A204.1 (cell line): ENCODE measurements at regions not wholly inside any gene's neighbourhood (a gene's known extent, or its start where the extent isn't known, plus 50 kb on each side); places are given as distances from the start of the nearest gene placed in this dataset.
"Not testable (repeated sequence)": the region's sequence is repeated elsewhere in the genome, so short reads cannot be mapped to it uniquely, and the experiment has no call there.

ENCODE experiments used
- FAIRE-seq: peaks from 2 replicates; lab custom pipeline; 2012; peaks lifted over from hg19 to GRCh38; lab: Jason Lieb, UNC

- FAIRE-seq, result no peak
Measured at GRCh38 chr1:8167936-8168335, 141.8 kb upstream of the ERRFI1 start.

DNA sequence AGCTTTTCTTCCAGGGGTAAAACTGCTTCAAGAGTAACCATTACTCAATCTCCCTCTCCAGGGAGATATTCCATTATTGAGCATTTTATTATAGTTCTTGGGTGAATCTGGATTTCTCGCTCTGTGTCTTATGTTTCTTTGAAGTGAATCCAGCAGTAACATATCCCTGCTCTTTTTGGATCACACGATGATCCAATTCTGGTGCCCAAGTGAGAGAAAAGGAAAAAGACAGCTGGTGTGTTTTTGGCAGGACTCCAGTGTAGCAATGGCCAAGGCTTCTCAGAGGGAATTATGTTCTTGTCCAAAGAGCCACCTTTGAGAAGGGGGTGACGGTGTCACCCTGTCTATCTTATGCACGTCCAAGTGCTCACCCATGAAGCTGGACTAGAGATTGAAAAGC lies 140.3 kb upstream of the ERRFI1 start:
- FAIRE-seq, result no peak

DNA sequence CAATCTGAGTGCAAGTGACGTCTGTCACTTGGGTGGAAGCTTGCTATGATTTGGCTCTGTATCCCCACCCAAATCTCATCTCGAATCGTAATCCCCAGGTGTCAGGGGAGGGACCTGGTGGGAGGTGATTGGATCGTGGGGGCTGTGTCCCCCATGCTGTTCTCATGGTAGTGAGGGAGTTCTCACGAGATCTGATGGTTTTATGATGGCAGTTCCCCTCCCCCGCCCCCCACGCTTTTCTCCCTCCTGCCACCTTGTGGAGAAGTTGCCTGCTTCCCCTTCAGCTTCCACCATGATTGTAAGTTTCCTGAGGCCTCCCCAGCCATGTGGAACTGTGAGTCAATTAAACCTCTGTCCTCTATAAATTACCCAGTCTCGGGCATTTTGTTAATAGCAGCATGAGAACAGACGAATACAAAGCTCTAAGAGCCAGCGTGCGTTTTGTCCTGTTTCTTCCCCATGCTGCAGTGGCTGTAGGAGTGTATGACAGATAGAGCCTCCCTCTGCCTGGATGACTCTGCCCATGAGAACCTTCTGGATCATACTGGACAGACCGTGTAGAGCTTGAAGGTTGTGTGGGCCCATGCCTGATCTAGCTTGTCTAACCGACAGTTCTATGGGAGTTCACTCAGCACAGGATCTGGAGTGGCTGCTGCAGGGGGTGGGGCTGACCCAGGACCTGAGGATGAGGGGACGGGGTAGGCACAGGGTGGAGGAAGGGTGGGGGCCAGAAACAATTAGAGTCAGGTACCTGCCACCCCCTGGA lies 139.7 kb upstream of the ERRFI1 start:
- FAIRE-seq, result no peak

- FAIRE-seq, result no peak
Measured at GRCh38 chr1:8164670-8165069, 138.6 kb upstream of the ERRFI1 start.

DNA sequence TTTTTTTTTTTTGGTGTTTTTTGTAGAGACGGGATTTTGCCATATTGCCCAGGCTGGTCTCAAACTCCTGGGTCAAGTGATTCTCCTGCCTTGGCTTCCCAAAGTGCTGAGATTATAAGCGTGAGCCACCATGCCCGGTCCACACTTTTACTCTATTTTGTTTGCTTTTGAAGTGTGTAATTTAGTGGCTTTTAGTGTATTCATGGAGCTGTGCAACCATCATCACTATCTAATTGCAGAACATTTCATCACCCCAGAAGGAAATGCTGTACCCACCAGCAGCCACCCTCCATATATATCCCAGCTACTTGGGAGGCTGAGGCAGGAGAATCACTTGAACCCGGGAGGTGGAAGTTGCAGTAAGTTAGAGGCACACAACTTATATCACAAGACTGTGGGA lies 136.9 kb upstream of the ERRFI1 start:
- FAIRE-seq, result no peak

DNA sequence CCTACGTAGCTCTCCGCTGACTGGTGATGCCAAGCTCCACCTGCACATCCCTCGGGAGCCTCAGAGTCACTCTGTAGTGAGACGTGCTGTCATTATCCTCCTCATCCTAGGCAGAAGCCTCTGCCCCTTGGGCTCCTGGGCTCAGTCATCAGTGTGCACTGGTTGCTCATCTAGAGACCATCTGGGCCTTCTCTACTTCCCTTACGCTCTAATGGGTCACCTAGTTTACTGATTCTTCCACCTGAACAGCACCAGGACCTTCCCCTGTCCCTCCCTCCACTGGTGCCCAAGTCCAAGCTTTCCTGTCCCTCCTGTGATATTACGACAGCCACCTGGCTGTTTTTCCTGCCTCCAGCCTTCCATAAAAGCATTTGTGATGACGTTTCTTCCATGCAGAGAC lies 136.1 kb upstream of the ERRFI1 start:
- no peak for FAIRE-seq

DNA sequence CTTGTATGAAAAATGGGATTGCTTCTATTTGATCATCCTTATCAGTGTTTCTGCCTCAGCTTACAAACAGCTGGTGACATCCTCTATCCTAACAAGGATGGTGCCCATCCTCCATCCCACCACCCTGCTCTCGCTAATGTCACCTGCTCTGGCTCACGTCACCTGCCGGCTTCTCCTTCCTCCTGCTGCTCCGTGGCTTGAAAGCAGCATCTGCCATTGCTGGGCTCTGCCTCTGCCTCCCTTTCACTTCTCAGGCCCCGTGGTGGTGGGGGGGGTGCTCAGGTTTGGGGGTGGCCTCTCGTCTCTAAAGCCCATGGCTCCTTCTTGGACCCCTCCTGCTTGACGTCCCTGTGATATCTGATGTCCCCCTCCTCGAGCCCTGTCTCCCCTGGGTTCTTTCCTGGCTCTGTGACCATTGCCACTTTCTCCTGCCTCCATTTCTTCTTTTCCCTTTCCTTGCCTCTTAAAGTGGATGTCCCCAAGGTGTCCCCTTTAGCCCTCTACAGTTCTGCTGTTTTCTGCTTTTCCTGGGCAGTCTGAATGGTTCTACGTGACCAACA lies 135.5 kb upstream of the ERRFI1 start:
- no peak for FAIRE-seq

- no peak for FAIRE-seq
Measured at GRCh38 chr1:8159470-8160024, 133.4 kb upstream of the ERRFI1 start.

DNA sequence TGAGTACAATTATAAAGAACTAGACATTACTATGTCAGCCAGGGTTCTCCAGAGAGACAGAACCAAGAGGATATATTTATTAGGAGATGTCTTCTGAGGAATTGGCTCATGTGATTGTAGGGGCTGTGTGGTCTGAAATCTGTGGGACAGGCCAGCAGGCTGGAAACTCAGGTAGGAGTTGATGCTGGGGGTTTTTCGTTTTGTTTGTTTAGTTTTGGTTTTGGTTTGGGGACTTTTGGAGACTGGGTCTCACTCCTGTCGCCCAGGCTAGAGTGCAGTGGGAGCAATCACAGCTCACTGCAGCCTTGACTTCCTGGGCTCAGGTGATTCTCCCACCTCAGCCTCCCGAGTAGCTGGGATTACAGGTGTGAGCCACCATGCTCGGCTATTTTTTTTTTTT lies 132.9 kb upstream of the ERRFI1 start:
- no peak for FAIRE-seq

DNA sequence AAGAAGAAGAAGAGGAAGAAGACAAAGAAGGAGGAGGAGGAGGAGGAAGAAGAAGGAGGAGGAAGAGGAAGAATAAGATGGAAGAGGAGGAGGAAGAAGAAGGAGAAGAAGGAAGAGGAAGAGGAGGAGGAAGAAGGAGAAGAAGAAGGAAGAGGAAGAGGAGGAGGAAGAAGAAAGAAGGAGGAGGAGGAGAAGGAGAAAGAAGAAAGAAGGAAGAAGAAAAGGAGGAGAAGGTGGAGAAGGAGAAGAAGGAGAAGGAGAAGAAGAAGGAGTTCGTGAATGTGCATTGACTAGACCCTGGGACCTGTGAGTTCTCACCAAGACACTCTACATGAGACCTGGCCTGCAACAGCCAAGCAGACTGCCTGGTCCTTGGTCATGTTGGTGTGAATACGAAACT lies 131.7 kb upstream of the ERRFI1 start:
- FAIRE-seq, result no peak

DNA sequence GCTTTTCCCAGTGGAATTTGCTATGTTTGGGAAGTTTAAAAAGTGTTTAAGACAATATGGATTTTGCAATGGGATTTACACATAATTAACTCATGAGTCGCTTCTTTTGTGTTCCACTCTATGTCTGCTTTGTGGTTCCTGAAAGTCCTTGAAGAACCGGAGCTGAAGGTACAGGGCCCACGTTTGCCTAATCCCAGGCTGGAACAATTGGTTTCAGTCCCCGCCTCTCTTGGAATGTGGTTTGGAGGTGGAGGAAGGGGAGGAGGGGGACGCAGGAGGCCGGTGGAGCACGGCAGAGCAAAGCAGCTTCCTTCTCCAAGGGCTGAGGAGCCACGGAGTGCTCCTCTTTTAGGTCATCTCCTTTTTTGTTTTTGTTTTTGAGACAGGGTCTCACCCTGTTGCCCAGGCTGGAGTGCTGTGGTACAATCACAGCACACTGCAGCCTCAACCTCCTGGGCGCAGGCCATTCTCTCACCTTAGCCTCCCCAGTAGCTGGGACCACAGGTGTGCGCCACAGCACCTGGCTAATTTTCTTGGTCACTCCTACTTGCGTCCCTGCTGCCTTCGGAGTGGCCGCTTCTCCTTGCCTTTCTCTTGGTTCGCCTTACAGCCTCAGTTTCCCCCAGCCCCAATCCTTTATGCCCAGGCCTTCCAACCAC lies 129.5 kb upstream of the ERRFI1 start:
- no peak for FAIRE-seq

DNA sequence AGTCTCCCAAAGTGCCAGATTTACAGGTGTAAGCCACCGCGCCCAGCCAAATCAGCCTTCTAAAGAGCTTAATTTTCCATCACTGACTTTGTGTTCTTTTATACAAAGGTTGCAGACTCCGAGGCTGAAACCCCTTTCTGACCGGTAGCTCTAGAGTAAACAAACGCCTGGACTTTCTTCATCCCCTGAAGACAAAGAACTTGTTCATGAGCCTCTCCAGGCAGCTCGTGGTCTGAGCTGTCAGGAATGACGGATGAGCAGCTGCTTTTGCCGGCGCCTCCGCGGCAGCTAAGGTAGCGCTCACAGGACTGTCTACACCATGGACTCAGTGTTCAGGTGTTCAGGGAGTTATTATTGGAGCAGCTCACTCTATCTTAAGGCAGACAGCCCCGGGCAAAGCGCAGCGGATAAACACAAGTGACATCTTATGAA lies 128.5 kb upstream of the ERRFI1 start:
- FAIRE-seq, result no peak

GRCh38 chr1:8153961-8154360 lies 127.9 kb upstream of the ERRFI1 start:
- no peak for FAIRE-seq

DNA sequence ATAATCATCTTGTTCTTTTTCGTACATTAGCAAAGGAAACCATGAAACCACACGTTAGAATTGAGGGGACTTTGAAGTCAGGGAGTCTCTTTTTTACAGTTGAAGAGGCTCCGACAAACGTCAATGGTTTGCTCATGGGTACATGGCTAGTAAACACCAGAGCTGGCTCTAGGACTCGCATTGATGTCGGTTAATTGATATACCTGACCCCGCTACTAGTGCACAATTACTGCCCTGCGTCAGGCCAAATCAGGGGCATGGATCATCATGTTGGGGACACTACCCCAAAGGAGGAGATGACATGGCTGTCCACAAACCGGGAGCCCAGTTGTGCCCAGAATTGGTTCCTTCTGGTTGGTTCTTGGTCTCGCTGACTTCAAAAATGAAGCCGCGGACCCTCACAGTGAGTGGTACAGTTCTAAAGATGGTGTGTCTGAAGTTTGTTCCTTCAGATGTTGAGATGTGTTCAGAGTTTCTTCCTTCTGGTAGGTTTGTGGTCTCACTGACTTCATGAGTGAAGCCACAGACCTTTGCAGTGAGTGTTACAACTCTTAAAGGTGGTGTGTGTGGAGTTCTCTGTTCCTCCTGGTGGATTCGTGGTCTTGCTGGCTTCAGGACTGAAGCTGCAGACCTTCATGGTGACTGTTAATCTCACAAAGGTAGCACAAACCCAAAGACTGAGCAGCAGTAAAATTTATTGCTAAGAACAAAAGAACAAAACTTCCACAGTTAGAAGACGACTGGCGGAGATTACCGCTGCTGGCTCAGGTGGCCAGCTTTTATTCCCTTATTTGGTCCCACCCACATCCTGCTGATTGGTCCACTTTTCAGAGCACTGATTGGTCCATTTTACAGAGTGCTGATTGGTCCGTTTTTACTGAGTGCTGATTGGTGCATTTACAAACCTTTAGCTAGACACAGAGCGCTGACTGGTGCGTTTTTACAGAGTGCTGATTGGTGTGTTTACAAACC lies 126.9 kb upstream of the ERRFI1 start:
- no peak for FAIRE-seq

GRCh38 chr1:8151647-8152046 lies 125.5 kb upstream of the ERRFI1 start:
- no peak for FAIRE-seq

DNA sequence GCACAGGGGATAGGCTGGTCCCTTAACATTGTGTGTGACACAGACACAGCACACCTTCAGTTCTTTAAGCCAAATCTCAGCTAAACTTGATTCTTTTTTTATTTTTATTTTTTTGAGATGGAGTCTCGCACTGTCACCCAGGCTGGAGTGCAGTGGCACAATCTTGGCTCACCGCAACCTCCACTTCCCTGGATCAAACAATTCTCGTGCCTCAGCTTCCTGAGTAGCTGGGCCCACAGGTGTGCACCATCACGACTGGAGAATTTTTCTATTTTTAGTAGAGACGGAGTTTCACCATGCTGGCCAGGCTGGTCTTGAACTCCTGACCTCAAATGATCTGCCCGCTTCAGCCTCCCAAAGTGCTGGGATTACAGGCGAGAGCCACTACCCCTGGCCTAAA lies 123.6 kb upstream of the ERRFI1 start:
- FAIRE-seq, result not testable (repeated sequence)

GRCh38 chr1:8147956-8148355 lies 121.8 kb upstream of the ERRFI1 start:
- FAIRE-seq, result no peak

GRCh38 chr1:8146257-8146855 lies 120.2 kb upstream of the ERRFI1 start:
- no peak for FAIRE-seq

GRCh38 chr1:8145545-8146202 lies 119.6 kb upstream of the ERRFI1 start:
- no peak for FAIRE-seq

GRCh38 chr1:8144323-8144722 lies 118.2 kb upstream of the ERRFI1 start:
- FAIRE-seq, result no peak

GRCh38 chr1:8142955-8143629 lies 117.0 kb upstream of the ERRFI1 start:
- FAIRE-seq, result no peak
